Common myeloid progenitor, CD34-positive (primary cell): ENCODE measurements at regions not wholly inside any gene's neighbourhood (a gene's known extent, or its start where the extent isn't known, plus 50 kb on each side); places are given as distances from the start of the nearest gene placed in this dataset.

Source experiments
- CTCF ChIA-PET: fragments of 350-600 bp; sonication (Branson Sonifier 250); formaldehyde crosslinking; loops from one replicate; lab custom pipeline; 2021; ENCODE audit warnings: antibody characterized with exemption; lab: Charles Lee
- POLR2A ChIA-PET: fragments of 350-600 bp; sonication (Branson Sonifier 250); formaldehyde crosslinking; loops from one replicate; lab custom pipeline; 2021; ENCODE audit warnings: antibody characterized with exemption; lab: Charles Lee
- DNase-seq, 3 donors: peaks; one replicate each; pipeline versions ENCODE4 v3.0.0 to v3.0.0-alpha.2; 2013
- H3K27ac ChIP-seq, 2 experiments: 1 replicate in 1 of 2; 2 replicates in 1 of 2; pipeline ENCODE4 v1.7.0; 2013; ENCODE audit warnings: inconsistent platforms in 2 of 2, low read length in 2 of 2, mild to moderate bottlenecking in 2 of 2, low read depth in 1 of 2, moderate library complexity in 1 of 2; ENCODE audit not compliant: severe bottlenecking in 2 of 2, insufficient read depth in 1 of 2, poor library complexity in 1 of 2
- H3K27me3 ChIP-seq, 5 experiments: replicated peaks in 2 of 5; 1 replicate in 3 of 5; 2 replicates in 2 of 5; pipeline versions ENCODE4 v1.6.1 to v1.7.0; 2013; ENCODE audit warnings: low read length in 4 of 5, mild to moderate bottlenecking in 2 of 5, moderate library complexity in 2 of 5, inconsistent platforms in 1 of 5; ENCODE audit not compliant: insufficient read depth in 5 of 5, control insufficient read depth in 4 of 5
- H3K36me3 ChIP-seq, 4 experiments: 1 replicate in 2 of 4; 2 replicates in 2 of 4; pipeline versions ENCODE4 v1.6.1 to v1.7.0; 2013; ENCODE audit warnings: low read length in 3 of 4, control low read depth in 1 of 4, mild to moderate bottlenecking in 1 of 4; ENCODE audit not compliant: control insufficient read depth in 4 of 4, insufficient read depth in 4 of 4
- H3K4me1 ChIP-seq, 4 experiments: 1 replicate in 3 of 4; 2 replicates in 1 of 4; pipeline versions ENCODE4 v1.6.1 to v1.7.1; 2013; ENCODE audit warnings: low read length in 3 of 4, mild to moderate bottlenecking in 3 of 4, control low read depth in 1 of 4, inconsistent platforms in 1 of 4, moderate library complexity in 1 of 4; ENCODE audit not compliant: control insufficient read depth in 4 of 4, insufficient read depth in 4 of 4; ENCODE audit errors: control extremely low read depth in 1 of 4
- H3K4me3 ChIP-seq, 7 experiments: 1 replicate in 4 of 7; 2 replicates in 3 of 7; pipeline versions ENCODE4 v1.5.1 to v1.7.0; 2013; ENCODE audit warnings: mild to moderate bottlenecking in 7 of 7, low read length in 6 of 7, moderate library complexity in 6 of 7, inconsistent platforms in 2 of 7, low read depth in 2 of 7, control low read depth in 1 of 7; ENCODE audit not compliant: insufficient read depth in 4 of 7, control insufficient read depth in 1 of 7; ENCODE audit errors: extremely low read depth in 1 of 7
- H3K9me3 ChIP-seq, 5 experiments: 1 replicate in 4 of 5; 2 replicates in 1 of 5; pipeline versions ENCODE4 v1.6.1 to v1.7.1; 2013; ENCODE audit warnings: low read length in 4 of 5, mild to moderate bottlenecking in 2 of 5, inconsistent platforms in 1 of 5, low read depth in 1 of 5, moderate library complexity in 1 of 5; ENCODE audit not compliant: control insufficient read depth in 4 of 5, insufficient read depth in 2 of 5; ENCODE audit errors: control extremely low read depth in 1 of 5
- WGBS: methylation state at CpG from one replicate; pipeline ENCODE4 v1.1.5; 2013; ENCODE audit not compliant: insufficient coverage; 5-methylcytosine and 5-hydroxymethylcytosine counted together

DNA sequence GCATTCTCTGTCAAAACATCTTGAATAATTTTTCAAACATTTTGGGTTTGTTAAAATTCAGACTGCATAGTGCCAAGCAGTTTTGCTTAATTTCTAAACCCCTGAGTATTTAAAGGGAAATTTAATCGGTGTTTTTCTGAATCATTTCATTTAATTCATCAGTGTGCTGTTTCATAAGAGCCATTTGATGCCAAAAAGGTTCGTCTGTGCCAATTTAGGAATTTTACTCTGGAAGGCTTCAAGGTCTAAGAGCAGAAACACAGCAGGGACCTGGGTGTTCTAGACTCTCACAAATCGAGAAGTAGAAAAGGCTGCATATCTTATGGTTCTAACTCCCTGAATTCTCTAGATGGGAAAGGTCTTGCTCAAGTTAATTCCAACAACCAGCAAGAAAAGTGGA, 311.9 kb upstream of the NT5C1B start:
- whole genome bisulfite sequencing, result 97% methylated on average over 3 of the region's 3 CpGs
- no peaks in the 10 kb centered on the region for H3K4me1 ChIP-seq
- H3K4me3 ChIP-seq, result no peak overlapping the region
- no peak for DNase-seq
- H3K36me3 ChIP-seq, result no peaks in the 10 kb centered on the region
- no peak overlapping the region for H3K27ac ChIP-seq
- H3K9me3 ChIP-seq, result peaks cover 0 to 7% (median 1%) of the 10 kb centered on the region in 5 experiments
- POLR2A ChIA-PET, result interaction anchor here (0.7 kb wide), 1 partner anchor 76 kb away, joined by 4 read pairs; no protein-coding TSS in a partner anchor
- no peaks in the 10 kb centered on the region for H3K27me3 ChIP-seq
- CTCF ChIA-PET, result no interaction called here

DNA sequence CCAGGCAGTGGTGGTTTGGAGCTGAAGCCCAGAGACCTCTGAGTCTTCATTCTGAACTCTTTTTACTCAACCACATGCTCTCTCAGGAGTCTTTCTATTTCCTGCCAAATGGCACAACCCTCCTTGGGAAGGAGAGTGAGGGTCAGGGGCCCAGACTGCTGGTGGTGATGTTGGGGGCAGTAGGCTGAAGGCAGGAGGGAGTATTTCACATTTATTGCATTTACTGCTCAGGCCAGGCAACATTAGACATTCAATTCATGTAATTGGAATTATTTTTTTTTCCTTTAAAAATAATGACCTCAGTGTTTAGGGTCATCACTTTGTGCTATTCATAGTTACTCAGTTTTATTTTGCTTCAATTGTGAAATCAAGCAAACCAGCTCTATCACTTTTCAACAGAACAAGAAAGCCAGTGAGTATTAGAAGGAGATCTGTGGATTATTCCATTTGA, 311.3 kb upstream of the NT5C1B start:
- CTCF ChIA-PET, result no interaction called here
- H3K36me3 ChIP-seq, result no peaks in the 10 kb centered on the region
- H3K4me3 ChIP-seq, result no peak overlapping the region
- DNase-seq, result no peak
- no peak overlapping the region for H3K27ac ChIP-seq
- H3K4me1 ChIP-seq, result no peaks in the 10 kb centered on the region
- H3K9me3 ChIP-seq, result peaks cover 0 to 2% (median 0%) of the 10 kb centered on the region in 5 experiments
- H3K27me3 ChIP-seq, result no peaks in the 10 kb centered on the region
- POLR2A ChIA-PET, result no interaction called here

DNA sequence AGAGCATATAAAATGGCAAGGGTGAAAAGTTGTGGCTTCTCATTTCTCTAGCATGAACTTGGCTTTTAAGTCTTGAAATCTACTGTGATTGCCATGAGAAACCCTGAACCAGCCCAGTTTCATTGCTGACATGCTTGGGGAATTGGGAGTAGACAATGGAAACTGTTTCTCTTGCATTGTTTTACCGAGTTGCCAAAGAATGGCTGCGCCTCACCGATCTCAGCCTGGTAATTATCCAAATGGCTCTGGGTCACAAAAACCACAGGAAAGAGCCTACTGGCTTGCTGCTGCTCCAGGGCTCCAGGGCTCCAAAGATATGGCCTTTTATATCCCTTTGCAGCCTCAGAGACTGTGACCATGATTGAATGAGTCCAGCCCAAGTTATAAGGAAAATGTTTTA, 310.4 kb upstream of the NT5C1B start:
- no peaks in the 10 kb centered on the region for H3K4me1 ChIP-seq
- H3K9me3 ChIP-seq, result no peaks in the 10 kb centered on the region
- no peak overlapping the region for H3K4me3 ChIP-seq
- H3K27me3 ChIP-seq, result no peaks in the 10 kb centered on the region
- 97% methylated on average over 3 of the region's 3 CpGs for WGBS
- no peaks in the 10 kb centered on the region for H3K36me3 ChIP-seq
- DNase-seq, result no peak
- ChIA-PET POLR2A (no interaction called here), CTCF (no interaction called here)
- H3K27ac ChIP-seq, result no peak overlapping the region

DNA sequence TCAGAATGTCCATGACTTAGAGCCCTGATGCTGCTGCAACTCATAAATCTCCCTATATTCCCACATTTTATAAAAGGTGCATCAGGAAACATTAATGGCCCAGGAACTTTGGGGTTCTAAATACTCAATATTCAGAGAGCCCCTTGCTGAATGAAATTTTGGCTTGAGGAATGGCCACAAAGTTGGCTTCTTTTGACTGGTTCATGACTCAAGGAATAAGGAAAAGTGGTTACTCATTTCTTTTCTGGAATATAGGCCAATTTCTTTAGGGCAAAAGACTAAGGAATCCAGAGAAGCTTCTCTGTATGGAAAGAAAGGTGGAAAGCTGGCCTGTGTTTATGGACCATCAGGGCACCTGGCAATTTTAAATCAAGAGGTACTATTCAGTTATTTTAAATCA, 308.9 kb upstream of the NT5C1B start:
- CTCF ChIA-PET, result no interaction called here
- Histone ChIP-seq H3K27ac (no peak overlapping the region), H3K4me1 (no peaks in the 10 kb centered on the region), H3K9me3 (no peaks in the 10 kb centered on the region), H3K4me3 (no peak overlapping the region), H3K36me3 (no peaks in the 10 kb centered on the region), H3K27me3 (no peaks in the 10 kb centered on the region)
- POLR2A ChIA-PET, result no interaction called here
- no peak for DNase-seq

DNA sequence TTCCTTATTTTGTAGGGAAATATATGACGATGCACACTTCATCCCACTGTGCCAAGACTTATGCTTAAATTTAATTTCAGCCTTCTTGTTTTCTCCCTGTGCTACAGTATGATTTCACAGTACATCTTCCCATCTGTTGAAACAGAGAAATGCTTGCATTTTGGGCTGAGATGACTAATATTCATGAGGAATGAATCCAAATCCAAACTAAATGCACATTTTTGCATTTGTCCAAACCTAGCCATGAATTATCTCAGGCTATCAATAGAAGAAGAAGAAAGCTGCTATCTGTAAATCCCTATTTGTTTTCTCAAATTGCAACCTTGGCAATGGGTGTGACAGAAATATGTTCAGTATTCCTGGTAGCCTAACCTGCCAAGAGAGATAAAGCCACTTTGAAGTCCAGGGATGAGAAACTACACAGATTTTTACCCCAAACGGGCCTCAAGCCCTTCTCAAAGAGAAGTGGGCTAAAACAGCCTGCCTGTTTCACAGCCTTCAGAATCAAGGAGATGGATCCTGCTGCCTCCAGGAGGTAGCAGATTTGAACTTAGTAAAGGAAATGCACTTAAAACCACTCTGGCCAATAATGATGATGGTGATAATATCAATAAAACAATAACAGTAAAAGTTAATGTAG, 306.9 kb upstream of the NT5C1B start:
- Histone ChIP-seq H3K9me3 (no peaks in the 10 kb centered on the region), H3K36me3 (no peaks in the 10 kb centered on the region), H3K27ac (no peak overlapping the region), H3K4me3 (no peak overlapping the region), H3K4me1 (no peaks in the 10 kb centered on the region), H3K27me3 (no peaks in the 10 kb centered on the region)
- 100% methylated on average over 2 of the region's 2 CpGs for WGBS
- DNase-seq, result no peak
- CTCF ChIA-PET, result no interaction called here
- POLR2A ChIA-PET, result no interaction called here

DNA sequence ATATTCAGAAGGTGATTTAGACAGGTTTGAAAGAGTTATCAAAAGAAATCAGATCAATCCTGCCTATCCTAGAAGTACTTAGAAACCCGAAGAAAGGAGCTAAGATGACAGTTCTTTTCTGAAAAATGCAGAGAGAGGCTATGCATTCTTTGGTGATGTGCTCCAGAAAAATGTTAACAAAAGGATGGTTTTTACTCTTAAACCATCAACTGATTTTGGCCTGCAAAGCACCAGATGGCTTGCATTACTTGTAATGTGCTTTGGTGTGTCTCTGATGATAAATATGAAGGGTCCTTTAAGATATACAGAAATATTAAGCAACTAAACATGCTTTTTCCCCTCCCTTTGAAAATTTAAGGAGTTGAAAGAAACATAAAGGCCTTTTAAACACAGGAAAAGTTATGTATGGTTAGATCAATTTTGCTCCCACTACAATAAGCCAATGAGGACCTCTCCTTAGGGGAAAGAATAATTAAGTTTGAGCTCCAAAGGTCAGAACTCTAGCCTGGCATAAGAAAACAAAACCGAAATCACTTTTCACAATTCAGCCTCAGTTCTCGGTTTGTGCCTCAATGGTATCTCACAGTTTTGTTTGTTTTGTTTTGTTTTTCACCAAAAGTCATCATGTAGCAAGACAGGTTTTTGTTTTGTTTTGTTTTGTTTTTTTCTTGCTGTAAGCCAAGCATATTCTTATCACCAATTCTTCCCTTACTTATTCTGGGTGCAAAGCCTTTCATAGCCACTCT, 302.4 kb upstream of the NT5C1B start:
- ChIA-PET POLR2A (no interaction called here), CTCF (no interaction called here)
- Histone ChIP-seq H3K27ac (no peak overlapping the region), H3K4me3 (no peak overlapping the region), H3K27me3 (no peaks in the 10 kb centered on the region), H3K9me3 (no peaks in the 10 kb centered on the region), H3K4me1 (no peaks in the 10 kb centered on the region), H3K36me3 (no peaks in the 10 kb centered on the region)
- 100% methylated on average over 1 of the region's 3 CpGs for WGBS
- DNase-seq, result no peak

DNA sequence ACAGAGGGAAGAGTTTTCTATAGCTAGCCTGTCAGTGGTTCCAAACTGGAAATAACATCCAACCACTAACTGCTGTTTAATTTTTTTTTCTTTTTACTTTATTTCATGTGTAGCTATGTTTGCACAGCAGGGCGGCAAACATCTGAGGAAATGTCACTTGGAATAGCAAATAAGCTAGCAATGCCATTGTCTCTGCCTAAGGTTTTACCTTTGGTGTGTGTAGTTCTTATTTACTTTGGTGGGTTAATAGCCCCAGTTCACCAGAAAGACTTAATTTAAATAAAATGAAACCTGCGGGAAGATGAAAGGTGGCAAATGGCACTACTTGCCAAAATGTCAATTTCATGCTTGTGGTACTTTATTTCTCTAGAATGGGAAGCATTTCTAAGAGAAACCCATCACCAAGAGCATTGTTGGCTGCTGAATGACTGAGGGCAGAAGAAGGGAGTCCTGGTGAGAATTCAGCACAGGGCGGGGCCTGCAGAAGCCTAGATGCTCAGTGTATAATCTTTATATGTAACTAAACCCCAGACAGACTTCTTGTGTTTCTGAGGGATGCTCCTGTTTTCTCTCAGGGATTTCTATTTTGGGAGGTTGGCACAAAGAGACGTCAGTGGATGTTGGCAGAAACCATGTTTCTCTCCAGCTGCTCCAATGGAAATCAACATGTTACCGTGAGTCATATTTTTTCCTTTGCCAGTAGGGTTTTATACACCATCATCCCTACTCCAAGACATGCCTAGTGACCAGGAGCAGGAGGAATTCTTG, 300.4 kb upstream of the NT5C1B start:
- Histone ChIP-seq H3K9me3 (no peaks in the 10 kb centered on the region), H3K36me3 (no peaks in the 10 kb centered on the region), H3K4me3 (no peak overlapping the region), H3K27ac (no peak overlapping the region), H3K4me1 (no peaks in the 10 kb centered on the region), H3K27me3 (no peaks in the 10 kb centered on the region)
- no peak for DNase-seq
- 92% methylated on average over 2 of the region's 5 CpGs for WGBS
- POLR2A ChIA-PET, result no interaction called here
- CTCF ChIA-PET, result no interaction called here
